Tibial nerve (tissue), 4 donors: ENCODE measurements at regions not wholly inside any gene's neighbourhood (a gene's known extent, or its start where the extent isn't known, plus 50 kb on each side); places are given as distances from the start of the nearest gene placed in this dataset.
"Not testable (repeated sequence)": the region's sequence is repeated elsewhere in the genome, so short reads cannot be mapped to it uniquely, and the experiment has no call there.

Experiments used
- DNase-seq, 2 donors: peaks; one replicate each; pipeline ENCODE4 v3.0.0-alpha.2; 2019; ENCODE audit warnings: low spot score in 2 of 2
- H3K27ac ChIP-seq, 4 donors: fragments of 200-600 bp; sonication (generic) in 3 of 4; one replicate each; pipeline ENCODE4 v1.5.1; 2017 to 2019; ENCODE audit warnings: mild to moderate bottlenecking in 1 of 4
- H3K27me3 ChIP-seq, 2 donors: fragments of 200-600 bp; sonication (generic) in 1 of 2; one replicate each; pipeline versions ENCODE4 v1.5.1 to v1.6.0; 2017 to 2019
- H3K36me3 ChIP-seq, 3 donors: fragments of 200-600 bp; sonication (generic); one replicate each; pipeline ENCODE4 v1.5.1; 2018 to 2019
- H3K4me1 ChIP-seq, 4 donors: fragments of 200-600 bp; sonication (generic) in 3 of 4; one replicate each; pipeline ENCODE4 v1.5.1; 2017 to 2019
- H3K4me3 ChIP-seq, 4 donors: fragments of 200-600 bp; sonication (generic) in 3 of 4; one replicate each; pipeline ENCODE4 v1.5.1; 2017 to 2019; ENCODE audit warnings: mild to moderate bottlenecking in 1 of 4, moderate library complexity in 1 of 4
- H3K9me3 ChIP-seq, 4 donors: fragments of 200-600 bp; sonication (generic) in 3 of 4; one replicate each; pipeline ENCODE4 v1.5.1; 2017 to 2019
- CTCF ChIP-seq, 5 experiments: fragments of 200-600 bp in 3 of 5; fragments of 450-650 bp in 2 of 5; sonication (generic) in 3 of 5; IDR thresholded peaks; one replicate each; pipeline ENCODE4 v1.5.1; 2016 to 2019; ENCODE audit warnings: antibody characterized with exemption in 5 of 5, mild to moderate bottlenecking in 3 of 5, moderate library complexity in 2 of 5
- EP300 ChIP-seq, 2 donors: sonication (generic); formaldehyde crosslinking; IDR thresholded peaks; one replicate each; pipeline ENCODE4 v1.6.1; 2017; ENCODE audit warnings: antibody characterized with exemption in 2 of 2, mild to moderate bottlenecking in 1 of 2
- POLR2A ChIP-seq, 2 donors: fragments of 450-650 bp; IDR thresholded peaks; one replicate each; pipeline ENCODE4 v1.6.1; 2017; ENCODE audit warnings: antibody characterized with exemption in 2 of 2, mild to moderate bottlenecking in 2 of 2, moderate library complexity in 2 of 2
- WGBS, 2 donors: methylation state at CpG; one replicate each; pipeline ENCODE4 v1.1.5; 2018; 5-methylcytosine and 5-hydroxymethylcytosine counted together

GRCh38 chr2:198534756-198535155, 730.4 kb downstream of the PLCL1 start:
- Histone ChIP-seq H3K9me3 (no peaks in the 10 kb centered on the region), H3K36me3 (no peaks in the 10 kb centered on the region), H3K4me1 (no peaks in the 10 kb centered on the region), H3K4me3 (no peak overlapping the region), H3K27ac (no peak overlapping the region), H3K27me3 (no peaks in the 10 kb centered on the region)
- DNase-seq: no peak
- no peak for TF ChIP-seq EP300 (IDR thresholded peaks at IDR 0.05)
- no peak for TF ChIP-seq POLR2A (IDR thresholded peaks at IDR 0.05)
- TF ChIP-seq CTCF (IDR thresholded peaks at IDR 0.05): no peak
- 64 to 70% methylated on average over 3 of the region's 3 CpGs for WGBS, 2 donors

- H3K36me3 ChIP-seq: no peaks in the 10 kb centered on the region
- TF ChIP-seq POLR2A (IDR thresholded peaks at IDR 0.05): no peak
- TF ChIP-seq EP300 (IDR thresholded peaks at IDR 0.05): no peak
- TF ChIP-seq CTCF (IDR thresholded peaks at IDR 0.05): no peak
- no peaks in the 10 kb centered on the region for H3K9me3 ChIP-seq
- no peak overlapping the region for H3K27ac ChIP-seq
- 68 to 75% methylated on average over 5 of the region's 5 CpGs for WGBS, 2 donors
- no peak overlapping the region for H3K4me3 ChIP-seq
- no peak for DNase-seq
- no peaks in the 10 kb centered on the region for H3K4me1 ChIP-seq
- no peaks in the 10 kb centered on the region for H3K27me3 ChIP-seq
These were observed 721.0 kb downstream of the PLCL1 start for GRCh38 chr2:198525211-198525969.

DNA sequence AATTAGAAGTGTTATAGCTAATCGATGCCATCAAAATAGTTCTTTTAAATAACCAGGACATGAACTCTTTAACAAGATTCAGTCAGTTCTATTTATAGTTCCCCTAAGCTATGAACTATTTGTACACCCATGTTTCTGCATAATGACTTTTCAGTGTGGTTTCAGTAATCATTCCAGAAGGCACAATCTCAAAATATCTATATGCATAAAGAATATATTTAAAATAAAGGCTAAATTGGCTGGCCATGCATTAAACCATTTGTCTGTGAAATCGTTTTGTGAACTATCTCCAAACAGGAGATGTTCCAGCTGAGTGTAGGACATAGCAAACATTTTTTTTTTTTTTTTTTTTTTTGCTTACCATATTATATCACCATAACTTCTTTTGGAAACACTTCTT, 719.3 kb downstream of the PLCL1 start:
- Histone ChIP-seq H3K27me3 (no peaks in the 10 kb centered on the region), H3K4me1 (no peaks in the 10 kb centered on the region), H3K9me3 (no peaks in the 10 kb centered on the region), H3K27ac (no peak overlapping the region), H3K4me3 (no peak overlapping the region), H3K36me3 (no peaks in the 10 kb centered on the region)
- 39 to 43% methylated on average over 2 of the region's 2 CpGs for WGBS, 2 donors
- DNase-seq: no peak
- TF ChIP-seq EP300 (IDR thresholded peaks at IDR 0.05): no peak
- TF ChIP-seq CTCF (IDR thresholded peaks at IDR 0.05): no peak
- no peak for TF ChIP-seq POLR2A (IDR thresholded peaks at IDR 0.05)

- Histone ChIP-seq H3K4me3 (no peak overlapping the region), H3K27ac (no peak overlapping the region), H3K27me3 (no peaks in the 10 kb centered on the region), H3K4me1 (no peaks in the 10 kb centered on the region), H3K36me3 (no peaks in the 10 kb centered on the region), H3K9me3 (peaks cover 0 to 5% (median 0%) of the 10 kb centered on the region in 4 donors)
- DNase-seq: no peak
- TF ChIP-seq EP300 (IDR thresholded peaks at IDR 0.05) (no peak), CTCF (IDR thresholded peaks at IDR 0.05) (no peak), POLR2A (IDR thresholded peaks at IDR 0.05) (no peak)
- 92 to 99% methylated on average over 2 of the region's 2 CpGs for WGBS, 2 donors
These were observed 714.5 kb downstream of the PLCL1 start for GRCh38 chr2:198518935-198519334.

DNA sequence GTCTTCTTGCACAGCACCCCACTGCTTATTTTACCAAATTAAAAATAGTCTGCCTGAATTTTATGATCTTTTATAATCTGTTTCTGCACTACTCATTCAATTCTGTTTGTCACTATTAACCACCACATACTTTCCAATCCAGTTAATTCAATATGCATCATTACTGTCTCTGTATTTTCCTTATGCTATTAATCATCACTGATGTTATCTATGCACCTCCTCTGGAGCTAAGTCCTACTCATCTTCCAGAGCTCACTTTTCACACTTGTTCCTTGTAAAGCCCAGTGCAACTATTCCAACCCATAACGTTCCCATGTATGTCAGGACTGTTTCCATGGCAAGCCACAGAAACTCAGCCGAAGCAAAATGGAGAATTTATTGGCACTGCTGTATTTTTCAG, 713.6 kb downstream of the PLCL1 start:
- peaks cover 0 to 5% (median 0%) of the 10 kb centered on the region in 4 donors for H3K9me3 ChIP-seq
- no peaks in the 10 kb centered on the region for H3K4me1 ChIP-seq
- H3K4me3 ChIP-seq: no peak overlapping the region
- WGBS, 2 donors: 68 to 85% methylated on average over 2 of the region's 2 CpGs
- no peaks in the 10 kb centered on the region for H3K36me3 ChIP-seq
- no peaks in the 10 kb centered on the region for H3K27me3 ChIP-seq
- no peak for DNase-seq
- TF ChIP-seq EP300 (IDR thresholded peaks at IDR 0.05) (no peak), CTCF (IDR thresholded peaks at IDR 0.05) (no peak)
- no peak overlapping the region for H3K27ac ChIP-seq

- WGBS, 2 donors: 95 to 100% methylated on average over 1 of the region's 1 CpG
- H3K27ac ChIP-seq, DNase-seq: not testable (repeated sequence)
These were observed 704.2 kb downstream of the PLCL1 start for GRCh38 chr2:198508610-198509009.

More at GRCh38 chr2:198508610-198509009, 704.2 kb downstream of the PLCL1 start:
- H3K4me1 ChIP-seq, H3K4me3 ChIP-seq, H3K36me3 ChIP-seq, H3K27me3 ChIP-seq, H3K9me3 ChIP-seq: not testable (repeated sequence)
